GM12864 (cell line): ENCODE measurements at regions not wholly inside any gene's neighbourhood (a gene's known extent, or its start where the extent isn't known, plus 50 kb on each side); places are given as distances from the start of the nearest gene placed in this dataset.

Experiments used
- DNase-seq: peaks from one replicate; pipeline ENCODE4 v3.0.0-alpha.2; 2011; ENCODE audit warnings: low read depth
- H3K4me3 ChIP-seq: 2 replicates; pipeline ENCODE4 v1.5.1; 2011; ENCODE audit warnings: mild to moderate bottlenecking, low read depth, low read length, control low read depth
- CTCF ChIP-seq: IDR thresholded peaks from 2 replicates; pipeline ENCODE4 v1.5.1; 2011; ENCODE audit warnings: low read depth, mild to moderate bottlenecking, moderate library complexity, low read length, control low read depth, inconsistent platforms; ENCODE audit errors: missing control alignments

GRCh38 chr12:25744313-25744712 lies 191.2 kb upstream of the LMNTD1 start:
- no peak for TF ChIP-seq CTCF
- H3K4me3 ChIP-seq, result no peak overlapping the region
- no peak for DNase-seq

- no peak for TF ChIP-seq CTCF
- no peak overlapping the region for H3K4me3 ChIP-seq
- DNase-seq, result no peak
These were observed 192.2 kb upstream of the LMNTD1 start for GRCh38 chr12:25745281-25745680.

GRCh38 chr12:25746131-25746530 lies 193.0 kb upstream of the LMNTD1 start:
- no peak overlapping the region for H3K4me3 ChIP-seq
- no peak for TF ChIP-seq CTCF
- no peak for DNase-seq

DNA sequence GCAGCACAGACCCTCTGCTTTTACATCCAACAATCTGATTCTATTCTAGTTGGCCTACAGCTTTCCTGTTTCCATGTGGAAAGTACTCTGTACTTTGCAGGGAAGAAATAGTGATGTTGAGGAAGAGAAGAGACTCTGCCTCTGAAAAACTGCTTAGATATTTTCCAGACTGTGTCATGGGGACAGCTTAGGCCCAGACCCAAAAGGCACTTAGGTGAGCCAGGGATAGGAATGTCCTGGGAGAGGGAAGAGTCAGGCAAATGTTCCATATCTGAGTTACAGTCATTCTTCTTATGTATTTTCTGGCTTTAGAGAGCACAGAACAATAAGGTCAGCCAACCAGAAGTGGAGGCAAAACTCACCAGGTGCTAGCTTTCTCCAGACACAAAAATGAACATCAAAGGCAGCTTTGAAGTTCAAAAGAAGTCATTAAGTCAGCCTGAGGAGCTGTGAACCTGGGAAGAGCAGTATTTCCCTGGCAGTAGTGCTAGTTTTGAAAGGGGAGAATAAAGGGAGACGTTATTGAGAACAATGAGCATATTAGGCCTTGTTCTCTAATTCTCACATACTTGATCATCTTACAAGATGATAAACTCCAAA lies 199.7 kb upstream of the LMNTD1 start:
- DNase-seq, result no peak
- no peak overlapping the region for H3K4me3 ChIP-seq
- no peak for TF ChIP-seq CTCF

GRCh38 chr12:25755136-25755970 lies 202.3 kb upstream of the LMNTD1 start:
- H3K4me3 ChIP-seq, result no peak overlapping the region
- DNase-seq, result no peak
- TF ChIP-seq CTCF, result no peak

DNA sequence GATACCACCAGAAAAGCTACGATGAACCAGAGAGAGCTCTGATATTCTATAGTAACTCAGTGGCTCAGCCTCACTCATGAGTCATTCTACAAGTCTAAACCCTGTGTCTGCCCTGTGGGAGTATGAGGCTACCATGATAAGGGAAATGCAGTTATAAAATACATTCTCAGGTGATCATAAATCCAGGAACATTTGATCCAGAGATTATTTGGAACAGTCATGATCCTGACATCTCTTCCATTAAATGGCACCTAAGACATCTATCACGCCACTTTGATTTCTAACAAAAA lies 202.6 kb upstream of the RASSF8 start:
- no peak for DNase-seq
- H3K4me3 ChIP-seq, result no peak overlapping the region
- no peak for TF ChIP-seq CTCF

GRCh38 chr12:25757037-25757665 lies 201.3 kb upstream of the RASSF8 start:
- no peak for TF ChIP-seq CTCF
- no peak for DNase-seq
- H3K4me3 ChIP-seq, result no peak overlapping the region
